Liver (tissue), 8 donors: ENCODE measurements at regions not wholly inside any gene's neighbourhood (a gene's known extent, or its start where the extent isn't known, plus 50 kb on each side); places are given as distances from the start of the nearest gene placed in this dataset.

Source experiments
- DNase-seq: peaks from one replicate; pipeline ENCODE4 v3.0.0-alpha.2; 2017; ENCODE audit warnings: low spot score
- H3K27ac ChIP-seq, 2 donors: one replicate each; pipeline ENCODE4 v1.7.0; 2013; ENCODE audit warnings: inconsistent platforms in 2 of 2, low read length in 2 of 2, control low read depth in 1 of 2, low read depth in 1 of 2, mild to moderate bottlenecking in 1 of 2
- H3K27me3 ChIP-seq, 4 donors: one replicate each; pipeline versions ENCODE4 v1.6.1 to v1.7.0; 2013; ENCODE audit warnings: low read length in 3 of 4, inconsistent platforms in 1 of 4, mild to moderate bottlenecking in 1 of 4, moderate library complexity in 1 of 4; ENCODE audit not compliant: control insufficient read depth in 4 of 4, insufficient read depth in 4 of 4
- H3K36me3 ChIP-seq, 4 donors: one replicate each; pipeline versions ENCODE4 v1.6.1 to v1.7.0; 2013; ENCODE audit warnings: low read length in 3 of 4, mild to moderate bottlenecking in 3 of 4, low read depth in 1 of 4, moderate library complexity in 1 of 4; ENCODE audit not compliant: control insufficient read depth in 4 of 4, insufficient read depth in 3 of 4
- H3K4me1 ChIP-seq, 4 donors: one replicate each; pipeline versions ENCODE4 v1.6.1 to v1.7.0; 2013; ENCODE audit warnings: low read length in 3 of 4, mild to moderate bottlenecking in 3 of 4, moderate library complexity in 1 of 4; ENCODE audit not compliant: control insufficient read depth in 4 of 4, insufficient read depth in 4 of 4
- H3K4me3 ChIP-seq, 3 donors: one replicate each; pipeline versions ENCODE4 v1.6.1 to v1.7.0; 2013; ENCODE audit warnings: low read length in 3 of 3, control low read depth in 1 of 3, low read depth in 1 of 3, mild to moderate bottlenecking in 1 of 3
- H3K9ac ChIP-seq, 2 donors: one replicate each; pipeline ENCODE4 v1.7.0; 2013; ENCODE audit warnings: low read length in 2 of 2, mild to moderate bottlenecking in 2 of 2, moderate library complexity in 2 of 2, control low read depth in 1 of 2, low read depth in 1 of 2
- H3K9me3 ChIP-seq, 4 donors: one replicate each; pipeline versions ENCODE4 v1.6.1 to v1.7.0; 2013; ENCODE audit warnings: low read length in 3 of 4; ENCODE audit not compliant: control insufficient read depth in 4 of 4
- EGR1 ChIP-seq, 2 donors: IDR thresholded peaks; 2 replicates each; pipeline ENCODE4 v1.6.1; 2016 to 2018; ENCODE audit warnings: antibody characterized with exemption in 2 of 2, low read depth in 2 of 2
- FOXA1 ChIP-seq: IDR thresholded peaks from 2 replicates; pipeline ENCODE4 v1.6.1; 2016; ENCODE audit warnings: antibody characterized with exemption
- FOXA2 ChIP-seq: IDR thresholded peaks from 2 replicates; pipeline ENCODE4 v1.6.1; 2016; ENCODE audit warnings: antibody characterized with exemption
- GABPA ChIP-seq, 2 donors: IDR thresholded peaks in 1 of 2; conservative IDR thresholded peaks in 1 of 2; 2 replicates each; pipeline ENCODE4 v1.6.1; 2016; ENCODE audit warnings: antibody characterized with exemption in 2 of 2, mild to moderate bottlenecking in 1 of 2, moderate library complexity in 1 of 2
- HNF4A ChIP-seq, 2 donors: conservative IDR thresholded peaks; 2 replicates each; pipeline ENCODE4 v1.6.1; 2016; ENCODE audit warnings: antibody characterized with exemption in 2 of 2, mild to moderate bottlenecking in 2 of 2
- HNF4G ChIP-seq: IDR thresholded peaks from 2 replicates; pipeline ENCODE4 v1.6.1; 2016; ENCODE audit warnings: antibody characterized with exemption
- JUND ChIP-seq, 2 donors: IDR thresholded peaks; 2 replicates each; pipeline ENCODE4 v1.6.1; 2016; ENCODE audit warnings: antibody characterized with exemption in 2 of 2
- NR2F2 ChIP-seq: IDR thresholded peaks from 2 replicates; pipeline ENCODE4 v1.6.1; 2016; ENCODE audit warnings: antibody characterized with exemption
- RAD21 ChIP-seq, 2 donors: IDR thresholded peaks; 2 replicates each; pipeline ENCODE4 v1.6.1; 2016; ENCODE audit warnings: antibody characterized with exemption in 2 of 2, mild to moderate bottlenecking in 2 of 2
- RXRA ChIP-seq, 2 donors: IDR thresholded peaks; 2 replicates each; pipeline ENCODE4 v1.6.1; 2017 to 2018; ENCODE audit warnings: antibody characterized with exemption in 2 of 2, mild to moderate bottlenecking in 1 of 2
- SP1 ChIP-seq: IDR thresholded peaks from 2 replicates; pipeline ENCODE4 v1.6.1; 2018; ENCODE audit warnings: antibody characterized with exemption, mild to moderate bottlenecking
- TAF1 ChIP-seq: conservative IDR thresholded peaks from 2 replicates; pipeline ENCODE4 v1.6.1; 2016; ENCODE audit warnings: antibody characterized with exemption, mild to moderate bottlenecking
- YY1 ChIP-seq: IDR thresholded peaks from 2 replicates; pipeline ENCODE4 v1.6.1; 2016; ENCODE audit warnings: antibody characterized with exemption, mild to moderate bottlenecking
- WGBS: extraction: QIAGEN DNeasy Blood & Tissue Kit; methylation state at CpG from one replicate; pipeline ENCODE4 v1.1.7; 2013; 5-methylcytosine and 5-hydroxymethylcytosine counted together
- TF ChIP-seq, protein P1 (sequence below): fragments of 150-350 bp; IDR thresholded peaks from 2 replicates; pipeline ENCODE4 v1.5.1; 2017; ENCODE audit warnings: improper control_type of control experiment, low read depth, low read length; ENCODE audit not compliant: missing input control
- TF ChIP-seq, protein P2 (sequence below): IDR thresholded peaks from 2 replicates; pipeline ENCODE4 v1.6.1; 2016; ENCODE audit warnings: antibody characterized with exemption, mild to moderate bottlenecking
- TF ChIP-seq, protein P3 (sequence below): IDR thresholded peaks from 2 replicates; pipeline ENCODE4 v1.6.1; 2016; ENCODE audit warnings: antibody characterized with exemption
- TF ChIP-seq, protein P4 (sequence below): IDR thresholded peaks from 2 replicates; pipeline ENCODE4 v1.6.1; 2016; ENCODE audit warnings: antibody characterized with exemption
- TF ChIP-seq, protein P5 (sequence below): IDR thresholded peaks from 2 replicates; pipeline ENCODE4 v1.6.1; 2016; ENCODE audit warnings: antibody characterized with exemption
- donor health status: healthy.
- donor health status: healthy.
- donor health status: healthy.
- donor health status: healthy.
- donor health status: healthy.

DNA sequence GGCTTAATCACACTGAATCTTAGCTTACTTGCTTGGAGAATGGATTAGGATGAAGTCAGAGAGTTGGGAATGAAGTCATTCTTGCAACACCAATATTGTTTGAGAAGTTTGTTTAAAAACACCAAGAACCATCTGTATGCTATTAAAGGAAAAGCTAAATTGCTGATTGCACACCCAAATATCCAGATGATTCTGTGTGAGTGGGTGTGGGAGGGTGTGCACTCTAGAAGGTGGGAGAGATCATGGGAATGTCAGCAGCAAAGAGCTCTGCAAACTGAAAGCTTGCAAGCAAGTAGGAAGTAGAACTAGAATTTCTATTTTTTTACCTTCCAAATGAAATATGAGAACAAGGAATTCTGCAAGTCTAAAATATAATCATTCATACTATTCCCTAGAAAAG is 364.9 kb downstream of the NR2F2 start:
- H3K27ac ChIP-seq, result no peak overlapping the region

DNA sequence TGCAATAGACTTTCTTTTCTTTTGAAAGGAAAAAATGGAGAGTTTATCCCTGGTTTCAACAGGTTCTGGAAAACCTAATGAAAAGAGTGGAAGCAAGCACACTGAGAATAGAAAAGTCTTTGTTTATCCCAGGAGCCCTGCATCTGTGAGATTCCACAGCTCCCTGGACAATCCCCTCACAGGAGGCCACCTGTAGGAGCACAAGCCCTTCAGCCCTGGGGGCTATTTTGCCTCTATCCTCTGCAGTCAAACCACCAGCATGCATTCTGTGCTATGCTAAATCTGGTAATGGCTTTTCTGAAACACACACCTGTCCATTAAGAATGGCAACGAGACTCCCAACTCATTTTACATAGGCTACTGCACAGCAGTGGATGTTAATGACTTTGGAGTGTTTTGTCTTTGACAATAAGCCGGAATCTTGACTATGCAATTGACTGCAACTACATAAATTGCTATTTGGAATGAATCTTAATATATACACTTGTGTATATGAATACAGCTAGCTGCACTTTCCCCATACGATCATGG is 369.4 kb downstream of the NR2F2 start:
- H3K4me3 ChIP-seq, result no peak overlapping the region
- H3K4me1 ChIP-seq, result no peaks in the 10 kb centered on the region
- no peaks in the 10 kb centered on the region for H3K36me3 ChIP-seq
- no peak overlapping the region for H3K27ac ChIP-seq
- H3K9me3 ChIP-seq, result no peaks in the 10 kb centered on the region
- TF ChIP-seq EGR1 (IDR thresholded peaks at IDR 0.05; ENCODE audit: low read depth in 2 of 2), result no peak
- TF ChIP-seq HNF4A (conservative IDR thresholded peaks at IDR 0.05), result no peak
- TF ChIP-seq, protein P1, sequence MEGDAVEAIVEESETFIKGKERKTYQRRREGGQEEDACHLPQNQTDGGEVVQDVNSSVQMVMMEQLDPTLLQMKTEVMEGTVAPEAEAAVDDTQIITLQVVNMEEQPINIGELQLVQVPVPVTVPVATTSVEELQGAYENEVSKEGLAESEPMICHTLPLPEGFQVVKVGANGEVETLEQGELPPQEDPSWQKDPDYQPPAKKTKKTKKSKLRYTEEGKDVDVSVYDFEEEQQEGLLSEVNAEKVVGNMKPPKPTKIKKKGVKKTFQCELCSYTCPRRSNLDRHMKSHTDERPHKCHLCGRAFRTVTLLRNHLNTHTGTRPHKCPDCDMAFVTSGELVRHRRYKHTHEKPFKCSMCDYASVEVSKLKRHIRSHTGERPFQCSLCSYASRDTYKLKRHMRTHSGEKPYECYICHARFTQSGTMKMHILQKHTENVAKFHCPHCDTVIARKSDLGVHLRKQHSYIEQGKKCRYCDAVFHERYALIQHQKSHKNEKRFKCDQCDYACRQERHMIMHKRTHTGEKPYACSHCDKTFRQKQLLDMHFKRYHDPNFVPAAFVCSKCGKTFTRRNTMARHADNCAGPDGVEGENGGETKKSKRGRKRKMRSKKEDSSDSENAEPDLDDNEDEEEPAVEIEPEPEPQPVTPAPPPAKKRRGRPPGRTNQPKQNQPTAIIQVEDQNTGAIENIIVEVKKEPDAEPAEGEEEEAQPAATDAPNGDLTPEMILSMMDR, result no peak
- no peak for TF ChIP-seq JUND (IDR thresholded peaks at IDR 0.05)
- TF ChIP-seq GABPA (IDR thresholded peaks at IDR 0.05 in 1 of 2, conservative IDR thresholded peaks at IDR 0.05 in 1 of 2), result no peak
- TF ChIP-seq RAD21 (IDR thresholded peaks at IDR 0.05), result no peak
- no peak for TF ChIP-seq SP1
- TF ChIP-seq HNF4G, result no peak
- no peak for TF ChIP-seq NR2F2
- no peak for TF ChIP-seq YY1
- TF ChIP-seq RXRA (IDR thresholded peaks at IDR 0.05), result no peak
- H3K9ac ChIP-seq, result no peak overlapping the region
- WGBS, result 65% methylated on average over 3 of the region's 3 CpGs
- DNase-seq, result no peak
- H3K27me3 ChIP-seq, result peaks cover 0 to 3% (median 1%) of the 10 kb centered on the region in 4 donors

More for the DNA sequence above, 364.9 kb downstream of the NR2F2 start:
- no peaks in the 10 kb centered on the region for H3K4me1 ChIP-seq
- no peaks in the 10 kb centered on the region for H3K36me3 ChIP-seq
- no peaks in the 10 kb centered on the region for H3K27me3 ChIP-seq
- no peak for DNase-seq
- no peaks in the 10 kb centered on the region for H3K9me3 ChIP-seq
- no peak overlapping the region for H3K4me3 ChIP-seq
- TF ChIP-seq, protein P2, sequence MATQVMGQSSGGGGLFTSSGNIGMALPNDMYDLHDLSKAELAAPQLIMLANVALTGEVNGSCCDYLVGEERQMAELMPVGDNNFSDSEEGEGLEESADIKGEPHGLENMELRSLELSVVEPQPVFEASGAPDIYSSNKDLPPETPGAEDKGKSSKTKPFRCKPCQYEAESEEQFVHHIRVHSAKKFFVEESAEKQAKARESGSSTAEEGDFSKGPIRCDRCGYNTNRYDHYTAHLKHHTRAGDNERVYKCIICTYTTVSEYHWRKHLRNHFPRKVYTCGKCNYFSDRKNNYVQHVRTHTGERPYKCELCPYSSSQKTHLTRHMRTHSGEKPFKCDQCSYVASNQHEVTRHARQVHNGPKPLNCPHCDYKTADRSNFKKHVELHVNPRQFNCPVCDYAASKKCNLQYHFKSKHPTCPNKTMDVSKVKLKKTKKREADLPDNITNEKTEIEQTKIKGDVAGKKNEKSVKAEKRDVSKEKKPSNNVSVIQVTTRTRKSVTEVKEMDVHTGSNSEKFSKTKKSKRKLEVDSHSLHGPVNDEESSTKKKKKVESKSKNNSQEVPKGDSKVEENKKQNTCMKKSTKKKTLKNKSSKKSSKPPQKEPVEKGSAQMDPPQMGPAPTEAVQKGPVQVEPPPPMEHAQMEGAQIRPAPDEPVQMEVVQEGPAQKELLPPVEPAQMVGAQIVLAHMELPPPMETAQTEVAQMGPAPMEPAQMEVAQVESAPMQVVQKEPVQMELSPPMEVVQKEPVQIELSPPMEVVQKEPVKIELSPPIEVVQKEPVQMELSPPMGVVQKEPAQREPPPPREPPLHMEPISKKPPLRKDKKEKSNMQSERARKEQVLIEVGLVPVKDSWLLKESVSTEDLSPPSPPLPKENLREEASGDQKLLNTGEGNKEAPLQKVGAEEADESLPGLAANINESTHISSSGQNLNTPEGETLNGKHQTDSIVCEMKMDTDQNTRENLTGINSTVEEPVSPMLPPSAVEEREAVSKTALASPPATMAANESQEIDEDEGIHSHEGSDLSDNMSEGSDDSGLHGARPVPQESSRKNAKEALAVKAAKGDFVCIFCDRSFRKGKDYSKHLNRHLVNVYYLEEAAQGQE, result no peak
- TF ChIP-seq, protein P3, sequence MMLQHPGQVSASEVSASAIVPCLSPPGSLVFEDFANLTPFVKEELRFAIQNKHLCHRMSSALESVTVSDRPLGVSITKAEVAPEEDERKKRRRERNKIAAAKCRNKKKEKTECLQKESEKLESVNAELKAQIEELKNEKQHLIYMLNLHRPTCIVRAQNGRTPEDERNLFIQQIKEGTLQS, result no peak
- TF ChIP-seq SP1, result no peak
- no peak for TF ChIP-seq FOXA2
- TF ChIP-seq FOXA1, result no peak
- no peak for TF ChIP-seq RAD21 (IDR thresholded peaks at IDR 0.05)
- TF ChIP-seq JUND (IDR thresholded peaks at IDR 0.05), result no peak
- TF ChIP-seq GABPA (IDR thresholded peaks at IDR 0.05 in 1 of 2, conservative IDR thresholded peaks at IDR 0.05 in 1 of 2), result no peak
- TF ChIP-seq HNF4A (conservative IDR thresholded peaks at IDR 0.05), result no peak
- TF ChIP-seq, protein P4, sequence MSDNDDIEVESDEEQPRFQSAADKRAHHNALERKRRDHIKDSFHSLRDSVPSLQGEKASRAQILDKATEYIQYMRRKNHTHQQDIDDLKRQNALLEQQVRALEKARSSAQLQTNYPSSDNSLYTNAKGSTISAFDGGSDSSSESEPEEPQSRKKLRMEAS, result no peak
- TF ChIP-seq TAF1, result no peak
- TF ChIP-seq, protein P5, sequence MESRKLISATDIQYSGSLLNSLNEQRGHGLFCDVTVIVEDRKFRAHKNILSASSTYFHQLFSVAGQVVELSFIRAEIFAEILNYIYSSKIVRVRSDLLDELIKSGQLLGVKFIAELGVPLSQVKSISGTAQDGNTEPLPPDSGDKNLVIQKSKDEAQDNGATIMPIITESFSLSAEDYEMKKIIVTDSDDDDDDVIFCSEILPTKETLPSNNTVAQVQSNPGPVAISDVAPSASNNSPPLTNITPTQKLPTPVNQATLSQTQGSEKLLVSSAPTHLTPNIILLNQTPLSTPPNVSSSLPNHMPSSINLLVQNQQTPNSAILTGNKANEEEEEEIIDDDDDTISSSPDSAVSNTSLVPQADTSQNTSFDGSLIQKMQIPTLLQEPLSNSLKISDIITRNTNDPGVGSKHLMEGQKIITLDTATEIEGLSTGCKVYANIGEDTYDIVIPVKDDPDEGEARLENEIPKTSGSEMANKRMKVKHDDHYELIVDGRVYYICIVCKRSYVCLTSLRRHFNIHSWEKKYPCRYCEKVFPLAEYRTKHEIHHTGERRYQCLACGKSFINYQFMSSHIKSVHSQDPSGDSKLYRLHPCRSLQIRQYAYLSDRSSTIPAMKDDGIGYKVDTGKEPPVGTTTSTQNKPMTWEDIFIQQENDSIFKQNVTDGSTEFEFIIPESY, result no peak
- TF ChIP-seq NR2F2, result no peak
- TF ChIP-seq, protein P1, result no peak
- no peak for TF ChIP-seq HNF4G
- TF ChIP-seq EGR1 (IDR thresholded peaks at IDR 0.05; ENCODE audit: low read depth in 2 of 2), result no peak
- no peak overlapping the region for H3K9ac ChIP-seq
